Activated CD4-positive, alpha-beta T cell treated with anti-CD3 and anti-CD28 coated beads for 24 hours (primary cell): ENCODE measurements at regions not wholly inside any gene's neighbourhood (a gene's known extent, or its start where the extent isn't known, plus 50 kb on each side); places are given as distances from the start of the nearest gene placed in this dataset.
A peak's percentile ranks its signal among the peaks of the same experiment; 100 is the strongest.
"Not testable (repeated sequence)": the region's sequence is repeated elsewhere in the genome, so short reads cannot be mapped to it uniquely, and the experiment has no call there.

Experiments
- DNase-seq, 2 donors: peaks; one replicate each; pipeline ENCODE4 v3.0.0-alpha.2; 2020; ENCODE audit warnings: low read depth in 2 of 2

DNA sequence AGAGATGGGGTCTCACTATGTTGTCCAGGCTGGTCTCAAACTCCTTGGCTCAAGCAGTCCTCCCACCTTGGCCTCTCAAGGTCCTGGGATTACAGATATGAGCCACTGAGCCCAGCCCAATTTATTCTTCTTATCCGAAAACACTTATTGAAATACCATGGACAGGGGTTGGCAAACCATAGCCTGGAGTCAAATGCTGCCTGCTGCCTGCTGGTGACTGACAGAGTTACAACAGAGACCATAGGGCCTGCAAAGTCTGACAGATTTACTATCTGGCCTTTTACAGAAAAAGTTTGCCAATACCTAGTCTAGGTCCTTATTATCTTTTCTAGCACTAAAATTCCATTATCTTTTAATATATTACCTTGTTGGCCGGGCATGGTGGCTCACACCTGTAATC is 87.1 kb upstream of the ZNF281 start:
- no peak for DNase-seq

GRCh38 chr1:200495901-200496300 is 86.1 kb upstream of the ZNF281 start:
- DNase-seq = no peak

- no peak for DNase-seq
Observed at GRCh38 chr1:200493344-200493743, 83.5 kb upstream of the ZNF281 start.

DNA sequence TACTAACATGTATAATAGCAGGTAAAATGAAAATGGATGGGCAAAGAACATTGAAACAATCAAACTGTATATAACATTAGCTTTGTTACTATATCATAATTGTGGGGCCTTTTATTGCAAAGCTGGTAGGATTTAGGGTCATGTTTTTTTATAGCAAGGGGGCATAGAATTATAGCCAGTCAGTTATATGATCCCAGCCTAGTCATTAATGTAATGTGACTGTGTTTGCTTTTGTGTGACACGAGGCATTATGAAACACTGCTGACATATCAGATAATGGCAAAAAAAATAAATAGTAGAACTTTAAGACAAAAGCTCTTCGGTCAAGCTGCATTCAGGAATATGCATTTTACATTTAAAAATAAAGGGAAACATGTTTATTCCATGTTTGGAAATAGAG is 81.3 kb upstream of the ZNF281 start:
- DNase-seq = no peak

GRCh38 chr1:200490183-200490582 is 80.3 kb upstream of the ZNF281 start:
- no peak for DNase-seq

DNA sequence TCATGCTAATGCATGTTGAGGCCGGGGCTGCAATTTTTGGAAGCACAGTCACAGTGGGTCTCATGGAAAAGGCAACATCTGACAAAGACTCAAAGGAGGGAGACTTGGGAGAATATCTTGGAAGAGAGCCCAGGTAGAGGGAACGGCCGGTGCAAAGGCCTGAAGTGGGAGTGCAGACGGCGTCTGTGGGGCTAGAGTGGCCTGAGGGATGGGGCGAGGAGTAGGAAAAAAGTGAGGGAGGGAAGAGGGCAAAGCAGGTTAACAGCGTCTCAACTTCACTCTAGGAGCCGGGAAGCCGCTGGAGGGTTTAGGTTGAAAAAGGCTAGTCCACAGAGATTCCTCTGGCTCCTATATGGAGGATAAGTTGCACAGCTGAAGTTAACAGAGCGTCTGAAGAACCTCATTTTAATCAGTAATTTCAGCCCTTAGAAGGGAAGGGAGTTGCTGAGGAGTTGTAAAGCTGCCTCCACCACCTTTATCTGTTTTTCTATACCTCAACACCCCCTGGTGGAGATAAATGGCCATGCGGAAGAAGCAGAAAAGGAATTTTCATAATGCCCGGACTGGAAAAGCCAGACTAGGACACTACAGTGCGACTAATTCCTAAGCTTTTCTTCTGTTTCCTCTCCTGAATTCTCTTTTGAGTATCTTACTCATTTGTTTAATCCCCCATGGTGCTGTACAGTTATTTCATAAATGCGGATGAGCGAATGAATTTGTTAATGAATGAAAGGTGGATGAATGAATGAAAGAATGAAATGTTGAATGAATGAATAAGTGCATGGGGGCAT is 78.7 kb upstream of the ZNF281 start:
- peak; percentile 10 to 23 for DNase-seq

- no peak for DNase-seq
Observed at GRCh38 chr1:200487650-200488049, 77.8 kb upstream of the ZNF281 start.

DNA sequence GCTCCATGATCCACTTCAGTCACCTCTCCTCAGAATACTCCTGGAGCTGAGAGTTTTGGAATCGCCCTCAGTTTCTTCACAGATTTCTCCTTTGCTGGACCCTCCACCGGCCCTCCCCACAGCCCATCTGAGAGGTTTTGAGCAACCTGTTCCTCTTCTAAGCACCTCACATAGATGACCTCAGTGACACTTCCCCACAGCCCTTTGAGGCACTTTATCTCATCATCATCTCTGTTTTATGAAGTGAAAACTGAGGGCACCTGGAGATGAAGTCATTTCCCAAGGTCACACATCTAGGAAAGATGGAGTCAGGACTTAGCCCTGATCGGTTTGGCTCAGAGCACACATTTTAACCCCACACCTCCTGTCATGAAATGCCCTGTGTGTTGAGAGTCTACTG is 76.8 kb upstream of the ZNF281 start:
- DNase-seq = no peak

DNA sequence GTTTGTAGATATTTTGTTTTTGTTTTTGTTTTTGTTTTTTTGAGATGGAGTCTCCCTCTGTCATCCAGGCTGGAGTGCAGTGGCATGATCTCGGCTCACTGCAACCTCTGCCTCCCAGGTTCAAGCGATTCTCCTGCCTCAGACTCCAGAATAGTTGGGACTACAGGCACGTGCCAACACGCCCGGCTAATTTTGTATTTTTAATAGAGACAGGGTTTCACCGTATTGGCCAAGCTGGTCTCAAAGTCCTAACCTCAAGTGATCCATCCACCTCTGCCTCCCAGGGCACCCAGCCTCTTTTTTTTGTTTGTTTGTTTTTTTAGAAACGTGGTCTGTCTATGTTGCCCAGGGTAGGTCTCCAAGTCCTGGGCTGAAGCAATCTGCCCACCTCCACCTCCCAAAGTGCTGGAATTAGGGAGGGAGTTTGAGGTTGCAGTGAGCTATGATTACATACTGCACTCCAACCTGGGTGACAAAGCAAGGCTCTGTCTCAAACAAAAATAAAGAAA is 74.7 kb upstream of the ZNF281 start:
- DNase-seq = not testable (repeated sequence)

DNA sequence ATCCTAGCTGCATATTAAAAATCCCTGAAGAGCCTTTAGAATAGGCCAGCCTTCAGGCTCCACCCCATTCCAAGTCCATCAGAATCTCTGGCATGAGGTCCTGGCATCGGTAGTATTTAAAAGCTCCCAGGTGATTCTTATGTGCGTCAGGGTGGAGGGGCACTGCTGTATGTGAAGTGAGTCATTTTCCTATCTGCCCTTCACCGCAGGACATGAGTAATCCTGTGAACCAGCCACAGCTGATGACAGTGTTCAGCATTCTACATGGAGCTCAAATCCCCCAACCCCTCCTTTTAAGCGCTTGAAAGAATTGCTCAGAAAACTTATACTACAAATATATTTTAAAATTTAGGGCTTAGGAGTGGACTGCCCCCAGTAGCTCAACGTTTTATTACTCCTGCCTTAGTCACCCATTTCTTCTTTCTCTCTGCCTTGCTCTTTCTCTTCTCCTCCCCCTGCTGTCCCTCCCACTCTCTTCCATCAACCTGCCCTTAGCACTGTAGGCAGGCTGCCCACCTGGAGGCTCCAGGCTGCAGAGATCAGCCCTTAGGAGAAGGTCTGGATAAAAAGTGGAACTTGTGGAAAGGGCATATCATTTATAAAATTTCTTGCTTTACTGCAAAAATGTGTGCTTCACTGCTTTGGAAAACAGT is 73.8 kb upstream of the ZNF281 start:
- DNase-seq = peak; percentile 28 to 29

GRCh38 chr1:200480964-200481363 is 71.1 kb upstream of the ZNF281 start:
- DNase-seq = no peak

GRCh38 chr1:200479816-200480215 is 70.0 kb upstream of the ZNF281 start:
- DNase-seq = no peak

DNA sequence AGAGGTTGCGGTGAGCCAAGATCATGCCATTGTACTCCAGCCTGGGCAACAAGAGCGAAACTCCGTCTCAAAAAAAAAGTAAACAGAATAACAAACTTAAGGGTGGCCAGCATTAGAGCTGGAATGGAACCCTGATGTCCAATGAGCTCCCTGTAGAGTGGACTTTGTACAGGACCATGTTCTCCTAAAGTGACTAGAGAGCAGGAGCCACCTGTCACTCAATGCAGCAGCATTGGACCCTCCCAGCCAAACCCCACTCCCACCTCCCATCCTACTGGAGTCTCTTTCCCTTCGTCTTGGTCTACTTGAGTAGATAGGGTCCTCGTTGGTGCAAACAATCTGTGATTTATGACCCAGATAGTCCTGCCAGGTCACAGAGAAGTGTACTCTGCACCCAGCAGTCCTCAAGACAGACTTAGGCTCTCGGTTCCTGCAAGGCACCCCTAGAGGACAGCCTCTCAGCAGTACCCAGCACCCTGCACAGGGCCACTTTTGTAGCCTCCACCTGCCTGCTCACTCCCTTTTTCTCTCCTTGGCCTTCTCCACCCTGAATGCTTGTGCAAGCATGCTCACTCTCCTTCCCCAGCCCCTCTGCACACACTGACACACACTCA is 69.2 kb upstream of the ZNF281 start:
- no peak for DNase-seq

DNA sequence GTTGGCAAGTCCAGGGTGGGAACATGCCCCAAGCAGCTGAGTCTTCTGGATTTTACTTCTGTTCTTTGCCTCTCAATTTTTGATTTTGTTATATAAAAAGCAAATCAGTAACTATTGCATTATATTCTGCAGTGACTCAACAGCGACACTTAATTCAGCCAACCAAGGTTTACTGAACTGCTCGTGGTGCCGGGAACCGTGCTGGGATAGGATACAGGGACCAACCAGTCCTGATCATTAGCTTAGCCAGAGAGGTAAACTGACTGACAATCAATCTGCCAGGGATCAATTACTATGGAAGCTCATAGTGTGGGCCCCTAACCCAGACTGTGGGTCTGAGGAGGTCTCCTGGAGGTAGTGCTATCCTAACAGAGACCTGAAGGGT is 68.4 kb upstream of the ZNF281 start:
- no peak for DNase-seq

DNA sequence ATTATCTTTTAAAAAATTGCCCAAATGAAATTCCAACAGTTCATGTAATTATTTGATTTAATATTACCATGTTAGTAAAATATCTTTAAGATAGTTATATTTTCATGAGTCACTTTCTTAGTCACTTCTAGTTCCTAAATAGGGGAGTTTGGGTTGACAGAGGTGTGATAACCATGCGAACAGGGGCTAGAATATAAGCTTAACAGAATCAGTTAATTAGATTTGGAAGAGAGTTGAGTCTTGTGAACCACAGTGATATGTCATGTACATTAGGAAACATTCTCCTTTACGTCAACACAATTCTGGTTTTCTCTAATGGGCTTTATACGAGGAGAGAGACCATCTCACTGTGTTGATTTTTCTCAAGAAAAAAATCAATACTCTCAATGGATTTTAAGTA is 64.8 kb upstream of the ZNF281 start:
- DNase-seq = no peak

- DNase-seq = peak in 1 of 2 donors; percentile 4
Observed at GRCh38 chr1:200473698-200474371, 64.0 kb upstream of the ZNF281 start.

DNA sequence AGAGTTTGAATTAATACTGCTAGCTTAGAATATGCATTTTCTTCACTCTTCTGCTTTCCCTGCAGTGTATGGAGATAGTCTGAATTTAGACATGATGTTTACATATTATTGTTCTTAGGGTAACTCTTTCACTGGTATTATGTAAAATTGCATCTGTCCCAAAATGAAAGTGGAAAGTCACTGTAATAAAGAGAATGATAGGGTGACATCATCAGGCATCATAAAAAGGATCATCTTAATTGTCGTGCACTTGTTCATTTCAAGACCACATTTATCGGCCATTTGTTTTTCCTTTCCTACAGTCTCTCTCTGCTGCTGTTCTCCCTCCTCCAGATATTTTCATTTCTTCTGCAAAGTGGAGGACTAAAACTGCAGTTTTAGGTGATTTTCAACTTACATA is 61.9 kb upstream of the ZNF281 start:
- DNase-seq = no peak

DNA sequence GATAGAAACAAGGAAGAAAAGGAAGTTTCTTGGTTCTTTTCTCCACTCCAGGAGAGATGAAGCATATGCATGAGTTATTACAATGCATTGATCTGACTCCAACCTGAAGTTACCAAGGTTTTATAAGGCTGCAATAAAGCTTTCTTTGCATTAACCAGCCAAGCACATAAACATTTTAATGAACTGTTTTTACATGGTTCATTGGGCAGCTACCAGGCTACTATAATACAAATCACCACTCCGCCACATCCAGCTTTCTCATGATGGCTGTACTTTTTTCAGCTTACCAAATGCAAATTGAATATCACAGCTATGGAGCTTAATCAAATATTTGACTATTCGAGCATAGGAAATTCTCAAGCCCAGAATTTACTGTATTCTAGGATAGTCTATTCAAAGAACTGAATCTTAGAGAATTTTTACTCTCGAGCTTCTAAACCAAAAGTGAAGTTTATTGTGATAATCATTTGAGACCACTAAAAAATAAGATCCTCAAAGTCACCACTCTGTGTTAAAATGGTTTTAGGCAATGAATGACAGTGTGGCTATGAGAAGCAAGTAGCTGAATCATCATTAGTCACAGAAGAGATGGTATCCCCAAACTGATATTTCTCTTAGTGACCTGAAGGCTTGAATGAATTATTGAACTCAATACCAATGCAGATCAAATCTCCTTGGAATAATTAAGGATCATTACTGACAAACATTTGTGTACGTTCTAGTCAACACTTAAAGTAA is 58.6 kb upstream of the ZNF281 start:
- DNase-seq = no peak

- DNase-seq = no peak
Observed at GRCh38 chr1:200464784-200465400, 55.1 kb upstream of the ZNF281 start.
